B cell (primary cell): ENCODE measurements at regions not wholly inside any gene's neighbourhood (a gene's known extent, or its start where the extent isn't known, plus 50 kb on each side); places are given as distances from the start of the nearest gene placed in this dataset.

Experiments
- ATAC-seq: fragments of 200-7000 bp; cut with Tn5 transposase; one replicate; pipeline ENCODE4 v1.10.0; 2021; ENCODE audit warnings: low read depth, mild to moderate bottlenecking, moderate number of reproducible peaks, moderate library complexity
- CTCF ChIA-PET: fragments of 350-600 bp; sonication (Branson Sonifier 250); formaldehyde crosslinking; loops from one replicate; lab custom pipeline; 2021; ENCODE audit warnings: antibody characterized with exemption, inconsistent platforms; lab: Charles Lee
- POLR2A ChIA-PET: fragments of 350-600 bp; sonication (Branson Sonifier 250); formaldehyde crosslinking; loops from one replicate; lab custom pipeline; 2021; ENCODE audit warnings: antibody characterized with exemption; lab: Charles Lee
- DNase-seq: peaks from one replicate; pipeline ENCODE4 v3.0.0; 2013
- H2AFZ ChIP-seq: 2 replicates; pipeline ENCODE4 v1.6.1; 2012; ENCODE audit warnings: mild to moderate bottlenecking, low read depth, low read length; ENCODE audit not compliant: insufficient read depth, poor library complexity, severe bottlenecking
- H3K27ac ChIP-seq, 2 donors: 1 replicate in 1 of 2; 2 replicates in 1 of 2; pipeline ENCODE4 v1.5.1; 2012 to 2013; ENCODE audit warnings: low read length in 2 of 2, mild to moderate bottlenecking in 2 of 2, moderate library complexity in 1 of 2
- H3K27me3 ChIP-seq, 4 experiments: fragments of 200-600 bp in 1 of 4; sonication (generic) in 1 of 4; replicated peaks in 1 of 4; 1 replicate in 2 of 4; 2 replicates in 2 of 4; pipeline versions ENCODE4 v1.6.1 to v1.7.0; 2013 to 2016; ENCODE audit warnings: low read length in 3 of 4, mild to moderate bottlenecking in 2 of 4, mixed read lengths in 1 of 4, moderate library complexity in 1 of 4; ENCODE audit not compliant: insufficient read depth in 4 of 4, control insufficient read depth in 3 of 4; ENCODE audit errors: control extremely low read depth in 1 of 4
- H3K36me3 ChIP-seq, 2 experiments: replicated peaks in 1 of 2; 1 replicate in 1 of 2; 2 replicates in 1 of 2; pipeline versions ENCODE4 v1.6.1 to v1.7.1; 2013; ENCODE audit warnings: low read length in 1 of 2; ENCODE audit not compliant: insufficient read depth in 2 of 2, control insufficient read depth in 1 of 2; ENCODE audit errors: control extremely low read depth in 1 of 2, extremely low read depth in 1 of 2
- H3K4me1 ChIP-seq, 2 donors: fragments of 200-600 bp in 1 of 2; sonication (generic) in 1 of 2; 1 replicate in 1 of 2; 2 replicates in 1 of 2; pipeline versions ENCODE4 v1.5.1 to v1.6.1; 2013 to 2017; ENCODE audit warnings: low read length in 2 of 2; ENCODE audit not compliant: control insufficient read depth in 2 of 2, insufficient read depth in 2 of 2
- H3K4me2 ChIP-seq: replicated peaks from 2 replicates; pipeline ENCODE3; 2012; ENCODE audit warnings: mild to moderate bottlenecking, low read depth, low read length; ENCODE audit not compliant: poor library complexity, severe bottlenecking
- H3K4me3 ChIP-seq, 5 experiments: fragments of 200-600 bp in 1 of 5; sonication (generic) in 1 of 5; 1 replicate in 3 of 5; 2 replicates in 2 of 5; pipeline versions ENCODE4 v1.5.1 to v1.7.0; 2011 to 2016; ENCODE audit warnings: low read length in 4 of 5, mild to moderate bottlenecking in 4 of 5, low read depth in 2 of 5, control low read depth in 1 of 5, moderate library complexity in 1 of 5; ENCODE audit not compliant: insufficient read depth in 1 of 5; ENCODE audit errors: control extremely low read depth in 1 of 5, extremely low read depth in 1 of 5
- H3K79me2 ChIP-seq: fragments of 200-600 bp; sonication (generic); one replicate; pipeline ENCODE4 v1.6.0; 2016; ENCODE audit warnings: low read length; ENCODE audit not compliant: control insufficient read depth, insufficient read depth
- H3K9ac ChIP-seq: fragments of 200-600 bp; sonication (generic); 2 replicates; pipeline ENCODE4 v1.6.1; 2017; ENCODE audit warnings: mild to moderate bottlenecking, low read length, moderate library complexity
- H3K9me3 ChIP-seq, 3 donors: one replicate each; pipeline versions ENCODE4 v1.6.1 to v1.7.1; 2013; ENCODE audit warnings: low read length in 2 of 3; ENCODE audit not compliant: control insufficient read depth in 2 of 3, insufficient read depth in 1 of 3; ENCODE audit errors: control extremely low read depth in 1 of 3
- H4K20me1 ChIP-seq: 2 replicates; pipeline ENCODE4 v1.6.0; 2012; ENCODE audit warnings: mild to moderate bottlenecking, low read length; ENCODE audit not compliant: insufficient read depth, control insufficient read depth, poor library complexity, severe bottlenecking
- H3K27ac Mint-ChIP-seq: one replicate; pipeline ENCODE4 v1.8.0; 2021; ENCODE audit warnings: mixed read lengths
- H3K27me3 Mint-ChIP-seq: one replicate; pipeline ENCODE4 v1.8.0; 2021; ENCODE audit warnings: mixed read lengths
- H3K4me1 Mint-ChIP-seq: one replicate; pipeline ENCODE4 v1.8.0; 2021; ENCODE audit warnings: mixed read lengths
- H3K4me3 Mint-ChIP-seq: one replicate; pipeline ENCODE4 v1.8.0; 2021; ENCODE audit warnings: mixed read lengths
- H3K9me3 Mint-ChIP-seq: one replicate; pipeline ENCODE4 v1.8.0; 2022; ENCODE audit warnings: mixed read lengths; ENCODE audit not compliant: insufficient read depth
- EZH2 ChIP-seq: IDR thresholded peaks from 2 replicates; pipeline ENCODE4 v1.6.1; 2012; ENCODE audit warnings: borderline replicate concordance, low read depth, mild to moderate bottlenecking, moderate library complexity, low read length; ENCODE audit not compliant: insufficient read depth, poor library complexity, severe bottlenecking
- WGBS: methylation state at CpG from one replicate; pipeline ENCODE4 v1.1.5; 2013; ENCODE audit warnings: missing lambda C conversion rate; ENCODE audit not compliant: insufficient coverage; 5-methylcytosine and 5-hydroxymethylcytosine counted together
- intact Hi-C: fragments of 100-400 bp; cut with micrococcal nuclease; formaldehyde crosslinking; loops from one replicate; pipeline ENCODE4 v1.10.0; 2022
- TF ChIP-seq, protein P1 (sequence below): fragments of 200-600 bp; IDR thresholded peaks from one replicate; pipeline ENCODE4 v1.8.0; 2022; ENCODE audit warnings: antibody characterized with exemption, mild to moderate bottlenecking

DNA sequence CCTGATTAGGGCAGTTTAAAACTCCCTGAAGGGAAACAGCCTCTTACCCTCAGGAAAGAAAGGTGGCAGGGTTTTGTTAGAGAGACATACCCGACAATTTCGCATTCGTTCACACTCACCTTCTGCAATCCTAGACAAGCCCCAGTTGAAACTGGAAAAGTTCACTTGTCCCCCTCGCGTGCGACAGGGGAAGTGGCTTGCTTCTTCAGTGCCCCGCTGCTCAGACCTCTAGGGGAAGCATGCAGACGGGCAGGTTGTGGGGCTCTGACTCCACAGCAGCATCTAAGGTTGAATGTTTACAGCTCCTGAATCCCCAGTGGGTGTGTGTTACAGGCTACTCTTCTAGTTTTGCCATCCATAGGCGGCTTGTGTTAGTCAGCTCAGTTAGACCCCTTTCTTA lies 575.7 kb upstream of the ACO1 start:
- H3K4me2 ChIP-seq = no peak overlapping the region
- 31% methylated on average over 8 of the region's 9 CpGs for WGBS
- no peaks in the 10 kb centered on the region for H3K4me1 Mint-ChIP-seq
- H3K9me3 Mint-ChIP-seq = no peaks in the 10 kb centered on the region
- no peak overlapping the region for H2AFZ ChIP-seq
- H3K4me1 ChIP-seq = no peaks in the 10 kb centered on the region
- H3K4me3 ChIP-seq = no peak overlapping the region
- DNase-seq (no peak), ATAC-seq (no peak)
- H4K20me1 ChIP-seq = no peaks in the 10 kb centered on the region
- H3K27ac ChIP-seq = no peak overlapping the region
- ChIA-PET POLR2A (no interaction called here), CTCF (no interaction called here)
- H3K9me3 ChIP-seq = peaks cover 0 to 13% (median 0%) of the 10 kb centered on the region in 3 donors
- no peak overlapping the region for H3K27ac Mint-ChIP-seq
- no peak overlapping the region for H3K9ac ChIP-seq
- H3K27me3 Mint-ChIP-seq = peaks cover 3% of the 10 kb centered on the region
- intact Hi-C loops = no loop called here
- TF ChIP-seq, protein P1, sequence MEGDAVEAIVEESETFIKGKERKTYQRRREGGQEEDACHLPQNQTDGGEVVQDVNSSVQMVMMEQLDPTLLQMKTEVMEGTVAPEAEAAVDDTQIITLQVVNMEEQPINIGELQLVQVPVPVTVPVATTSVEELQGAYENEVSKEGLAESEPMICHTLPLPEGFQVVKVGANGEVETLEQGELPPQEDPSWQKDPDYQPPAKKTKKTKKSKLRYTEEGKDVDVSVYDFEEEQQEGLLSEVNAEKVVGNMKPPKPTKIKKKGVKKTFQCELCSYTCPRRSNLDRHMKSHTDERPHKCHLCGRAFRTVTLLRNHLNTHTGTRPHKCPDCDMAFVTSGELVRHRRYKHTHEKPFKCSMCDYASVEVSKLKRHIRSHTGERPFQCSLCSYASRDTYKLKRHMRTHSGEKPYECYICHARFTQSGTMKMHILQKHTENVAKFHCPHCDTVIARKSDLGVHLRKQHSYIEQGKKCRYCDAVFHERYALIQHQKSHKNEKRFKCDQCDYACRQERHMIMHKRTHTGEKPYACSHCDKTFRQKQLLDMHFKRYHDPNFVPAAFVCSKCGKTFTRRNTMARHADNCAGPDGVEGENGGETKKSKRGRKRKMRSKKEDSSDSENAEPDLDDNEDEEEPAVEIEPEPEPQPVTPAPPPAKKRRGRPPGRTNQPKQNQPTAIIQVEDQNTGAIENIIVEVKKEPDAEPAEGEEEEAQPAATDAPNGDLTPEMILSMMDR = no peak
- no peak for TF ChIP-seq EZH2
- H3K36me3 ChIP-seq = no peaks in the 10 kb centered on the region
- no peaks in the 10 kb centered on the region for H3K27me3 ChIP-seq
- H3K4me3 Mint-ChIP-seq = no peak overlapping the region
- no peaks in the 10 kb centered on the region for H3K79me2 ChIP-seq

DNA sequence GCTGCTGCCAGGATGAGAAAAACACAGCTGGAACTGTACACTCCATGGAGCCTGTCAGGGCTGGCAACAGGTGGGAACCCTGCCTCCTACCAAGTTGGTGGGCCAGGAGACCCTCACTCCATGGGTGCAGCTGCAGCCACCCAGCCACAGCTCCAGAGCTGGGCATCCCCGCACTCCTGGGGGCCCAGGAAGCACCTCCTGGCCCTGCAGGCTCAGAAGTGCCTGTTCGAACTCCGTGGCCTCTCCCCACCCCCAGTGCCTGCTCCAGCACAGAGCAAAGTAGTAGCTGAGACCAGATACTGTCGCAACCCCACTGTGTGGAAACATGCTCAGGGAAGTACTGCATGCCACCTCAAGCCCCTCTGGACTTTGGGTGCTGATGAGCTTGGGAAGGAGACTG lies 564.0 kb upstream of the ACO1 start:
- 78% methylated on average over 4 of the region's 4 CpGs for WGBS
- no peak for DNase-seq
- Histone ChIP-seq H3K27me3 (no peaks in the 10 kb centered on the region), H3K4me1 (no peaks in the 10 kb centered on the region), H4K20me1 (no peaks in the 10 kb centered on the region), H3K4me3 (no peak overlapping the region), H3K79me2 (no peaks in the 10 kb centered on the region), H3K9ac (no peak overlapping the region), H3K4me2 (no peak overlapping the region), H2AFZ (no peak overlapping the region), H3K27ac (no peak overlapping the region), H3K9me3 (peaks cover 0 to 13% (median 0%) of the 10 kb centered on the region in 3 donors), H3K36me3 (no peaks in the 10 kb centered on the region)
- ATAC-seq = no peak
- TF ChIP-seq EZH2 = no peak
- TF ChIP-seq, protein P1 = no peak
- Mint-ChIP-seq H3K4me1 (no peaks in the 10 kb centered on the region), H3K4me3 (no peak overlapping the region), H3K27me3 (no peaks in the 10 kb centered on the region), H3K27ac (no peak overlapping the region), H3K9me3 (no peaks in the 10 kb centered on the region)
- ChIA-PET POLR2A (no interaction called here), CTCF (no interaction called here)
- intact Hi-C loops = no loop called here
